ENCODE measurements at regions not wholly inside any gene's neighbourhood (a gene's known extent, or its start where the extent isn't known, plus 50 kb on each side); places are given as distances from the start of the nearest gene placed in this dataset.

DNA sequence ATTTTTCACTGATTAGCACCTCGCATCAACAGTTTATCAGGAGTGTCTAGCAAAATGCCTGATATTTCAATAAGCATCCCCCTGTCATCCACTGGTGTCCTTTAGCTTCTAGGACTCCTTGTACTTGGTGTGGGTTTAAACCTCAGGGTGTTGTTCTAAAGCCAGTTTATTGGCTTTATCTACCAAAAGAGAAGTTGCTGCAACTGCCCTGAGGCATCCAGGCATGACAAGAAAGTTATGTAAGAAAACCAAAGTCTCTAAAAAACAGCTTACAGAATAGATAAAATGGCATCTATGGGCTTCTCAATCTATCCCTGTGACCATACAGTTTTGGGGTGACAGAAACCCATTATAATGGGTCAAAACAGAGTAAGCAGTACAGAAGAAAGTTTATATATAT lies 120.3 kb upstream of the ZNF91 start:
- no peak overlapping the region for H3K27ac ChIP-seq (ENCODE audit: low read depth in 2 of 2, low read length in 2 of 2)
- no peaks in the 10 kb centered on the region for H3K4me1 ChIP-seq (ENCODE audit: control insufficient read depth in 2 of 3, insufficient read depth in 2 of 3, low read depth in 1 of 3, low read length in 3 of 3)
- TF ChIP-seq, protein P1, sequence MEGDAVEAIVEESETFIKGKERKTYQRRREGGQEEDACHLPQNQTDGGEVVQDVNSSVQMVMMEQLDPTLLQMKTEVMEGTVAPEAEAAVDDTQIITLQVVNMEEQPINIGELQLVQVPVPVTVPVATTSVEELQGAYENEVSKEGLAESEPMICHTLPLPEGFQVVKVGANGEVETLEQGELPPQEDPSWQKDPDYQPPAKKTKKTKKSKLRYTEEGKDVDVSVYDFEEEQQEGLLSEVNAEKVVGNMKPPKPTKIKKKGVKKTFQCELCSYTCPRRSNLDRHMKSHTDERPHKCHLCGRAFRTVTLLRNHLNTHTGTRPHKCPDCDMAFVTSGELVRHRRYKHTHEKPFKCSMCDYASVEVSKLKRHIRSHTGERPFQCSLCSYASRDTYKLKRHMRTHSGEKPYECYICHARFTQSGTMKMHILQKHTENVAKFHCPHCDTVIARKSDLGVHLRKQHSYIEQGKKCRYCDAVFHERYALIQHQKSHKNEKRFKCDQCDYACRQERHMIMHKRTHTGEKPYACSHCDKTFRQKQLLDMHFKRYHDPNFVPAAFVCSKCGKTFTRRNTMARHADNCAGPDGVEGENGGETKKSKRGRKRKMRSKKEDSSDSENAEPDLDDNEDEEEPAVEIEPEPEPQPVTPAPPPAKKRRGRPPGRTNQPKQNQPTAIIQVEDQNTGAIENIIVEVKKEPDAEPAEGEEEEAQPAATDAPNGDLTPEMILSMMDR (IDR thresholded peaks at IDR 0.05; ENCODE audit: borderline replicate concordance, extremely low read depth, insufficient read depth), result no peak
- H3K27me3 ChIP-seq (ENCODE audit: control insufficient read depth, insufficient read depth, low read length), result no peaks in the 10 kb centered on the region
- no peak overlapping the region for H3K9ac ChIP-seq (ENCODE audit: low read length in 3 of 3)
- H3K4me3 ChIP-seq (ENCODE audit: low read length in 3 of 3), result no peak overlapping the region
- no peak for FAIRE-seq
- DNase-seq, result no peak
- intact Hi-C loops (cut with DNase I), result no loop called here
- H3K36me3 ChIP-seq (ENCODE audit: control insufficient read depth in 2 of 3, insufficient read depth in 3 of 3, low read length in 3 of 3), result no peaks in the 10 kb centered on the region
- H3K9me3 ChIP-seq (ENCODE audit: control insufficient read depth in 2 of 3, insufficient read depth in 1 of 3, low read length in 3 of 3), result no peaks in the 10 kb centered on the region

DNA sequence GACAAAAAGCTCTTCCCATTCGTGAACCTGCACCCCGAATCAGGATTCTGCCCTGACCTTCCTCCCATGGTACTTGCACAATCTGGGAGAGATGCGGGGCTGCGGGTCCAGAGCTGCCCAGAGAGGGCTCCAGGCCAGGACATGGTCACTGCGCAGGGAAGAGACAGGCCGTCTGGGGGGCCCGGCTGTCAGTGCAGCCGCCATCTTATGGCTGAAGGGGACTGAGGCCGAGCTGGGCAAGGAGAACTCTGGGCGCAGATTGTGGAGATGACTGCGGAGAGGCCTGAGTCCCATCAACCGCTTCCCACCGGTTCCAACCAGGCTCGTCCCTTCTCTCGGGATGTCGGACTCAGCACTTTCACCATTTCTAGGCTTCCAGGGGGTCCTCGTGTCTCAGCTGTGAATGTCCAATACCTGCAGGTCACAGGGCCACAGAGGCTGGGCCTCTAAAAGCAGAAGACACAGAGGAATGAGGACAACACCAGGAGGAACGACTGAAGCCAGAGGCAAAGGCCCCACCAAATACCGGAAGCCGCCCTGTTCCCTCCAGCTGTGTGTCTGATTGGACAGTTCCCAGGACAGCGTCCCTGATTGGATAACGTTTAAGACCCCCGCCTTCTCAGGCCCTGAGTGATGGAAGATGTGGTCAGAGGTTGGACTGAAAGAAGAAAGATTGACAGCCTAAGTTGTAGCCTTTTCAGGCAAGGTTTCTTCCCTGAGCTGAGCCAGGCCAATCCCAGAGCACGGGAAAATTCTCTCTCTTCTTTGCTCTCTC lies 117.1 kb upstream of the ZNF91 start:
- no peak overlapping the region for H3K27ac ChIP-seq (ENCODE audit: low read depth in 2 of 2, low read length in 2 of 2)
- no peak overlapping the region for H3K9ac ChIP-seq (ENCODE audit: low read length in 3 of 3)
- FAIRE-seq, result no peak
- no peak for DNase-seq
- H3K27me3 ChIP-seq (ENCODE audit: control insufficient read depth, insufficient read depth, low read length), result no peaks in the 10 kb centered on the region
- H3K9me3 ChIP-seq (ENCODE audit: control insufficient read depth in 2 of 3, insufficient read depth in 1 of 3, low read length in 3 of 3), result no peaks in the 10 kb centered on the region
- no peaks in the 10 kb centered on the region for H3K36me3 ChIP-seq (ENCODE audit: control insufficient read depth in 2 of 3, insufficient read depth in 3 of 3, low read length in 3 of 3)
- intact Hi-C loops (cut with DNase I), result no loop called here
- TF ChIP-seq, protein P1 (IDR thresholded peaks at IDR 0.05; ENCODE audit: borderline replicate concordance, extremely low read depth, insufficient read depth), result no peak
- H3K4me3 ChIP-seq (ENCODE audit: low read length in 3 of 3), result no peak overlapping the region
- no peaks in the 10 kb centered on the region for H3K4me1 ChIP-seq (ENCODE audit: control insufficient read depth in 2 of 3, insufficient read depth in 2 of 3, low read depth in 1 of 3, low read length in 3 of 3)

DNA sequence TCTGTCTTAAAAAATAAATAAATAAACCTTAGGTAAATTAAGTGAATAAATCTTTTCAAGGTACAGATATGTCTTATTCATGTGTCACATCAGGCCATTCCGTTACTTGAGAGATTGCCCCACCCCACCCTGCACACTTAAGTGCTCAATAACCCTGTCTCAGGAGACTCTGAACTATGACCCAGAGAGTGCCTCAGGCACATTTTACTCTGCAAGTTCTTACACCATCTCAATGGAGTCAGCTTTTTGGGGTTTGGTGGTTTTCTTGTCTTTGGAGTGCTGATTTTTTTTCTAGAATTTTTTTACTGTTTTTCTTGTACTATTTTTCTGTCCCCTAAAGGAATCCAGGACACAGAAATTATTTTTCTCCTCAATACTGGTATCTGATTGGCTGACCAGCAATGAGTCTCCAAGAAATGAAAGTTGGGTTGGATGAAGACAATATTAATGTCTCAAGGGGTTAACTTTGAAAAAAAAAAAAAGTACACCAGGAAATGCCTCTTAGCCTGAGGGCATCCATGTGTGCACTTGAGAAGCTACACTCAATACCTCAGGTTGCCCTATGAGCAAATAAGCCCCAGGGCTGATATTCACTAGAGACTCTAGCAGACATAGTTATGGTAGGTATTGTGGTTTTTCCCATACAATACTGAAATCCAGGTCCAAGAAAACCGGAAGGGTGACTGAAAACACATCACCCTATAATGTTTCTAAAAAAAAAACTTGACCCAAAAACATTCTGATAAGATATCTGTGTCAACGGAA lies 114.6 kb upstream of the ZNF91 start:
- TF ChIP-seq, protein P1 (IDR thresholded peaks at IDR 0.05; ENCODE audit: borderline replicate concordance, extremely low read depth, insufficient read depth), result no peak
- H3K27ac ChIP-seq (ENCODE audit: low read depth in 2 of 2, low read length in 2 of 2), result no peak overlapping the region
- H3K27me3 ChIP-seq (ENCODE audit: control insufficient read depth, insufficient read depth, low read length), result no peaks in the 10 kb centered on the region
- H3K36me3 ChIP-seq (ENCODE audit: control insufficient read depth in 2 of 3, insufficient read depth in 3 of 3, low read length in 3 of 3), result no peaks in the 10 kb centered on the region
- intact Hi-C loops (cut with DNase I), result no loop called here
- H3K9me3 ChIP-seq (ENCODE audit: control insufficient read depth in 2 of 3, insufficient read depth in 1 of 3, low read length in 3 of 3), result no peaks in the 10 kb centered on the region
- no peaks in the 10 kb centered on the region for H3K4me1 ChIP-seq (ENCODE audit: control insufficient read depth in 2 of 3, insufficient read depth in 2 of 3, low read depth in 1 of 3, low read length in 3 of 3)
- no peak overlapping the region for H3K4me3 ChIP-seq (ENCODE audit: low read length in 3 of 3)
- no peak overlapping the region for H3K9ac ChIP-seq (ENCODE audit: low read length in 3 of 3)
- DNase-seq (peak in 1 of 5 donors; percentile 9), FAIRE-seq (no peak)
